Hematopoietic multipotent progenitor cell (in vitro differentiated cells): ENCODE measurements at regions not wholly inside any gene's neighbourhood (a gene's known extent, or its start where the extent isn't known, plus 50 kb on each side); places are given as distances from the start of the nearest gene placed in this dataset. TPM values are rescaled to one million over a fixed set of nuclear protein-coding genes. Genes with fewer than 3 reads are reported as not detected.
"Not testable (repeated sequence)": the region's sequence is repeated elsewhere in the genome, so short reads cannot be mapped to it uniquely, and the experiment has no call there.

Source experiments
- DNase-seq, 3 donors: peaks; one replicate each; pipeline ENCODE4 v3.0.0-alpha.2; 2011 to 2015; ENCODE audit warnings: low read depth in 2 of 3, low spot score in 2 of 3
- small RNA-seq: library from RNA; depleted of rRNA; stranded (forward); fragments of <200 nt; gene quantifications from one replicate; pipeline ENCODE3, GENCODE V24; 2012

DNA sequence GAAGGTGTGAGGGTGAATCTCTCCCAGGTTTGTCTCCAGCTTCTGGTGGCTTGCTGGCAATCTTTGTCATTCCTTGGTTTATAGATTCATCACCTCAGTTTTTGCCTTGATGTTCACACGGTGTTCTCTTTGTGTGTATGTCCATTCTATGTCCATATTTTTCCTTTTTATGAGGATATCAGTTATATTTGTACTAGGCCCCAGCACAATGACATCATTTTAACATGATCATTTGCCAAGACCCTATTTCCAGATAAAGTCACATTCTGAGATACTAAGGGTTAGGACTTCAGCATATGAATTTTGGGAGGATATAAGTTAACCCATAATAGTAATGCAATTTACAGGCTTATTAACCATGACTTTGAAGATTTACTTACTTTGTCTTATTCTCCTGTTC, 649.0 kb downstream of the CPS1 start:
- no peak for DNase-seq

DNA sequence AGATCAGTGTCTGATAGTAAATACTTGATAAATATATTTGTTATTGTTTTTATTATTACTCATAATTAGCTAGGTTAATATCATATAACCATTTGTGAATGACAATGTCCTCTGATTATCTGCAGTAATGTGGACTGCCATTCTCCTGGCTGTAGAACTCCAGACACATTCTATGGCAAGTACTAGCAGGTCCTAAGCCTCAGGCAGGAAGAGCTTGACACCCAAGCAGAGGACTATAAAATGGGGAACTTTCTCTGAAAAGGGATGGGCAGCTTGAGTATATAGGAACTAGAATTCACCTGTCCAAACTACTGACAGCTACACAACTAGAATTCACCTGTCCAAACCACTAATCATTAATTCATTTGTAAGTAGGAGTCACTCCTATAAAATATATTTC, 649.4 kb downstream of the CPS1 start:
- DNase-seq = no peak

DNA sequence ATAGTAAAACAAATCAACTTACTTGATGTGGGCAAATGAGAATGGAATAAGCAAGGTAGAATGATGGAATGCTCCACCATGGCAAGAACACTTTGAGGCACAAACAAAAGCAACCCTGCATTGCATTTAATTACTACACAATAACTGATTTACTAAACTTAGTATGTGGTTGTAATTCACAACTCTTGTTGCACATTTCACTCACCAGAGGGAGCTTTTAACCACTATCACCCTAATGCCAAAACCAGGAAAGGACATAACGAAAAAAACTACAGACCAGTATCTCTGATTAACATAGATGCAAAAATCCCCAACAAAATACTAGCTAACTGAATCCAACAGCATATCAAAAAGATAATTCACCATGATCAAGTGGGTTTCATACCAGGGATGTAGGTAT, 659.8 kb downstream of the CPS1 start:
- no peak for DNase-seq

DNA sequence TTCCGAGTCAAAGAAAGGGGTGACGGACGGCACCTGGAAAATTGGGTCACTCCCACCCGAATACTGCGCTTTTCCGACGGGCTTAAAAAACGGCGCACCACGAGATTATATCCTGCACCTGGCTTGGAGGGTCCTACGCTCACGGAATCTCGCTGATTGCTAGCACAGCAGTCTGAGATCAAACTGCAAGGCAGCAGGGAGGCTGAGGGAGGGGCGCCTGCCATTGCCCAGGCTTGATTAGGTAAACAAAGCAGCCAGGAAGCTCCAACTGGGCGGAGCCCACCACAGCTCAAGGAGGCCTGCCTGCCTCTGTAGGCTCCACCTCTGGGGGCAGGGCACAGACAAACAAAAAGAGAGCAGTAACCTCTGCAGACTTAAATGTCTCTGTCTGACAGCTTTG, 663.1 kb downstream of the CPS1 start:
- not testable (repeated sequence) for DNase-seq

DNA sequence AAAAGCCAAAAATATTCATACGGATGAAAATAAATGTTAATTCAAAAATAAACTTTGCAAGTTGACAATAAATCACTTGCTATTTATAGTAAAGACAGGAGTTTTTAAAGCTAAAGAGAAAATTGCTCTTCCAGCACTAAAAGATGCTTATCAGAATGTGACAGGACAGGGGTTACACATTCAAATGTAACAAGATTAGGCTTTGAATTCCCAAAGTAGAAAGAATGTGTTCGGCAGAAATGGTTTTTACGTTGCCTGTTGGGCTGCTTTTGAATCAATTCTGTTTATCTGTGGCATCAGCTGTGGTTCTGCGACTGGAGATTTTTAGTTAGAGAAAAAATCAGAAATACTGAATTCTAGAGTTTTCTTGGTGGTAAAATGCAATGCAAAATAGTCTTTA, 669.4 kb downstream of the CPS1 start:
- DNase-seq = no peak

DNA sequence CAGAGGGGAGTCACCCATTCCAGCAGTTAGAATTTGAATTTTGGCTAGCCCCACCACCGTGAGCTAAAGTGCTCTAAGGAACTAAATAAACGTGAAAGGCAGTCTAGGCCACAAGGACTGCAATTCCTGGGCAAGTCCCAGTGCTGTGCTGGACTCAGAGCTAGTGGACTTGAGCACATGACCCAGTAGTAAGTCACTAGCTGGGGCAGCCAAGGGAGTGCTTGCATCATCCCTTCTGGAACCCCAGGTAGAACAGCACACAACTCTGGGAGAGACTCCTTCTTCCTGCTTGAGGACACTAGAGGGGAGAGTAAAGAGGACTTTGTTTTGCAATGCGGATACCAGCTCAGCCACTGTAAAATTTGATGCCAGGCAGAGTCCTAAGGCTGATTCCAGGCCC, 672.2 kb downstream of the CPS1 start:
- DNase-seq = no peak

DNA sequence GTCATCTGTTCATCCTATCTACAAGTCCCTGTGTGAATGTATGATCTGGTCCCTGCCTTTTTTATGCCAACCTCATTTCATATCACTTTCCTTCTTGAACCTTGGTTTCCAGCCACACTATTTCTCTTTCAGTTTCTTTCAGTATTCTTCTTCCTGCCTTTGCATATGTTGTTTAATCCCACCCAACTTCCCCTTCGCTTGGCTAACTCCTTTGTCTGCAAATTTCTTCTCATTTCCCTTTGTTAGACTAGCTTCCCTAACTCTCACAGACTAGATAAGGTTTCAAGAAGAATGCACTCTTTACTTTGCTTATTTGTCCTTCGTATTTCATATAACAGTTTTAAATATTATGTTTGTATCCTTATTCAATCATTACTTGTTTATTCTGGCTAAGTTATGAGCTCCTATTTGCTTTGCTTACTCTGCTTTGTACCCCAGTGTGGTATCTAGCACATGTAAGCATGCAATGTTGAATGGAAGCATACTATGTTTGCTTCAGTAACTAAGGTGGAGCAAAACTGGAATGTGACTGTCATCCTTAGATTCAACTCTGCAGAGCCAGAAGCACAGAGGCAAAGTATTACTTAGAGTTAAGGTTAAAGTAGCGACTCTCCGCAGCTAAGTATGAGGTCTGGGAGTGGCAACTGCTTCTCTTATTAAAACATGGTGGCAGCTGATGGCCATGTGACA, 681.3 kb downstream of the CPS1 start:
- DNase-seq = no peak

DNA sequence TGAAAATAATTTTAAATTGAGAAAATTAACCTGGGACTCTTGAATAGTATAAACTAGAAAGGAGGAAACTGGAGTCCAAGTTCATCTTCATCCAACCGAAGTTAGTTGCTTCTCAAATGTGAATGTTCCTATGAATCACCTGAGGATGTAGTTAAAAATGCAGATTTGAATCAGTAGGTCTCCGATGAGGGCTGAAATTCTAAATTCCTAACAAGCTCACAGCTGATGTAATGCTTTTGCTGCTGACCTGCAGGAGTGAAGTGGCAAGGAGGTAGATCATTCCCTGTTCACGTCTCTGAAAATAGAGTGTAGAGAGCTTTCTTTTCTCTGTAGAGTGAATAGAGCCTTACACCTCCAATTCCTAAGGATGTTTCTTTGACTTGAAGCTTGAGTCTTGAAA, 685.5 kb downstream of the CPS1 start:
- DNase-seq = no peak

DNA sequence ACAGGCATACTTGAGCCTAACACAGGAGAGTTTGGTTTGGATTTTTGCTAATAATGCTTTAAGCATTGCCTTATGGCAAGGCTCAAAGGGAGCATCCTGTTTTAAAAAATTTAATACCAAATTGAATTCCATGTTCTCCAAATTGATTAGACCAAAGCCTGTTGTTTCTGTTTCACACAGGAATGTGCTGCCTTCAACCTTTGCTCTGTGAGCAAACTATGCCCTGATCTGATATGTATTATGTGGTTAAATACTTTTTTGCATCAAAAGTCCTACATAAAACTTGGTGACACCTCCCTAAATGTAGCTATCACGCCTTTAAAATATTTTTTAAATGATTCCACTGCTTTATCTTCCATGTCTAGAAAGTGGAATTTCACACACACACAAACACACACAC, 691.4 kb downstream of the CPS1 start:
- no peak for DNase-seq

DNA sequence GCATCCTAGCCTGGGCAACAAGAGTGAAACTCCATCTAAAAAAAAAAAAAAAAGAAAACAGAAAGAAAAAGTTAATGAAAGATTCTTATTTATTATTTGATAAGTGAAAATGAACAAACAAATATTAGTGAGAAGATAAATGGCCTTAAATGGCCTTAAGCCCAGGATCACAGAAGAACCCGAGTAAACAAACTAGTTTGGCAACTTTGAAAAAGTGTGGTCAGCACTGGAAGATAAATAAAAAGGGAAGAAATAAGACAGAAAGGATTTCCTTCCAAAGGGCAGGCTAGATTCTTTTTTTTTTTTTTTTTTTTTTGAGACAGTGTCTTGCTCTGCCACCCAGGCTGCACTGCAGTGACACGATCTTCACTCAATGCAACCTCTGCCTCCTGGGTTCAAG, 692.4 kb downstream of the CPS1 start:
- DNase-seq = no peak

DNA sequence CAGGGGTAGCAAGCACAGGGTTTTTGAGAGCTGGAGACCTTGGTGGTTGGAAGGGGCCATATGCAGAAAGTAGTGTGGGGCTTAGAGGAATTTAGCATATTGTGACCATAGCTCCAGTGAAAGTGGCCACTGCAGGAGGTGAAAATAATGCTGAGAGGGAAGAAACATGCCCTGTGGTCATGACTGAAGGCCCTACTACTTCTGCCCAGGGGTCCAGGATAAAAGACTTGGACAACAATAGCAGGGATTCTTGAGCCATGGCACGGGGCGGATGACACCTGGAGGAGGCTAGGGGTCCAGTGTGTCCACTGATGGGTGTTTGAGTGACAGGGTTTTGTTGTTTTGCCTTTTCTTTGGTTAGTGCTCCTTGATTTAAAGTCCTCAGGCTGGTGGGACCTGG, 694.6 kb downstream of the CPS1 start:
- DNase-seq = no peak

DNA sequence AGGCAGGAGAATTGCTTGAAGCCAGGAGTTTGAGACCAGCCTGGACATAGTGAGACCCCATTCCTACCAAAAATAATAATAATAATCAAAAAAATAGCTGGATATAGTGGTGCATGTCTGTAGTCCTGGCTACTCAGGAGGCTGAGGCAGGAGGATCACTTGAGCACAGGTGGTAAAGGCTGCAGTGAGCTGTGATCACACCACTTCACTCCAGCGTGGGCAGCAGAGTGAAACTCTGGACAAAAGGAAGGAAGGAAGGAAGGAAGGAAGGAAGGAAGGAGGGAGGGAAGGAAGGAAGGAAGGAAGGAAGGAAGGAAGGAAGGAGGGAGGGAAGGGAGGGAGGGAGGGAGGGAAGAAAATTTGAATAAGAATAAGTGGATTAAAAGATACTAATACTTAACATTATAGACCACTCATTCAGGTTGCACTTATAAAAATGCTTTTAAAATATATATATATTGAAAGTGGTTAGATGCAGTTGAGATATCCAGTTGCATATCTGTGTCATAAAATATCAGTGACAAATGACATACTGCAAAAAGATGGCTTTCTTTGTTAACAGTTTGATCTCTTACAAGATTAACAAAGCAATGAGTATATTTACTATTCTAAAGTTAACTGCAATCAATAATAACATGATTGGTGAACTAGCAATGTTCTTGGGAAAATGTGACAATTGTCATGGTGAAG, 702.4 kb downstream of the CPS1 start:
- DNase-seq = no peak

DNA sequence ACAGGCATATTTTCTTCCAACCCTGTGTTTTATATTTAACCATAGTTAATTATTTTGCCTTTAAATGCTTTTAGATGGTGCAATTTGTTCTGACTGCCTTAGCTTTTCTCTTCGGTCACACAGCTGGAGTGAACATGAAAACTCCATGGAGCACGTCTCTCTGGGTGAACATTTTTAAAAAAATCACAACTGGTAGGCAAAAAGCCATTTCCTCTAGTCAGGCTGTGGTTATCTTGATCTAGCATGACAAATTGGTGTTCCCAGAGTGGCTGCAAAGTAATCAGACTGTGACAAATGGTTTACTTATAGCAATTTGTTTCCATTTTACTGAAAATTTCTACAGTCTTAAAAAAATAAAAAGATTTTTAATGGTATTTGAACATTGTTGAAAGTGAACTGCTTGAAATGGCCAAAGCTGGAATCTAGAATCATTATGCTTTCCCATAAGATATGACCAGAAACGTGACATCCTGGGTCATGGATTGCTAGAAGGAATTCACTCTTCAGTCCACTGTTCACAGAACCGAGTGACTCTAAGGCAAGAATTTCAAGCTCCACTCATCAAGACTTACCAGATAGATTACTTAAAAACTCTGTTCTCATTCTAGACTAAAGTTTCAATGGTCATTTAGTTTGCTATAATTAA, 703.6 kb downstream of the CPS1 start:
- DNase-seq = no peak

DNA sequence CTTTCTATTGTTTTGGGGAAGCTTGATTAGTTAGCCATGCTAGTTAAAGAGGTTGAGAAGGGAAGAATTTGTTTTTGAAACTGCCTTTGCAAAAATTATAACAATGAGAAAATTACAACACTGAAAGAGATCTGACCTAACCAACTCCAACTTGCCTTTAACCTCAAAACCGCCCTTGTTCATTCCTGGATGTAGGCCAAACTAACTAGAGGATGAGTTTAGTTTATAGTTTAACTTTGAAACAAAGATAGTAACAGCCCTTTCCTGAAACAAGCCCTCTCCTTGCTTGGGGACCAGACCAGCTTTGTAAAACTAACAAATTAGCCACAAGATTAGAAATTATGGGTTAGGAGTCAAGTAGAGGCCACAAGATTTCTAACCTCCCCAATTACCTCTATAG, 713.9 kb downstream of the CPS1 start:
- DNase-seq = no peak

DNA sequence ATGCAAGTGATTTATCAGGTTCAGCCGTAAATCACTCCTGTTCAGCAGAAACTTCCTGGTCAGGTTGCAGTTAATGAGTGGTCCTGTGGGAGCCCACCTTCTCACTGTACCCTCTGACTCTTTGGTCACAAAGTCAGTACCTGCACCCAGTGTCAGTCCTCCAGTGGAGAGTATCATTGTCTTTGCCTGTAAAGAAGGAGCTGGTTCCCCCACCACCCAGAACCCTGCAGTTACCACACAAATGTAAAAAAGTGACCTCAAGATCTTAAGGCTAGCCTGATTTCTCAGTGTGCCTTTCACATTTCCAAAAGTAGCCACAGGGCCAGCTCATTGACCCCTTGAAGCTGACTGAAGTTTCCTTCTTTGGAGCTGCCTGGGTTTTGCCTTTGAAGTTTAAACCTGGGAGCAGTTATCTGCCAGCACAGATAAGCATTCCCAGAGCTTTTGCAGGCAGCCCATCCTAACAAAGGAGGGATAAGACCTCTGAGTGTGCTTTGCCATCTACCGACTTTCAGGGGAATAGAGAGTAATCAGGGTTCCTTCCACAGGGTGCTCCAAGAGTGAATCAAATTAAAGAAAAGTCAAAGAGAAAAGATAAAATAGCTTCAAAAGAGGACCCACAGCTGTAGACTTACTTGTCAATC, 725.2 kb downstream of the CPS1 start:
- DNase-seq = no peak

DNA sequence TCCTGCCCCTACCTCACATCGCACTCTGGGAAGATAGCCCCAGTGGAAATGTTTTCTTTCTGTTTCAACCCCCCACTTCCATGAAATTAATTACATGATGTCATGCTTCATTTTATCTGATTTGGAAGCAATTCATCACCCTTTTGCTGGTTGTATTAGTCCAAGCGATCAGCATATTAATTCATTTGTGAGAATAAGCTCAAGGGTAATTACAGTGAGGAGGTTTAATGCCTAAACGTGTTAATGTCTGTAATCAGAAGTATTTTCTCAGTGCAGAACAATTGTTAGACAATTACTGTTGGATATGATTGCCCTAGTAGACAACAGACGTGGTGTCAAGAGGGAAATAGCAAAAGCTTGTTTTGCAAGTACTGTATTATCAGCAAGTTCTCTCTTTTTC, 746.3 kb downstream of the CPS1 start:
- no peak for DNase-seq

DNA sequence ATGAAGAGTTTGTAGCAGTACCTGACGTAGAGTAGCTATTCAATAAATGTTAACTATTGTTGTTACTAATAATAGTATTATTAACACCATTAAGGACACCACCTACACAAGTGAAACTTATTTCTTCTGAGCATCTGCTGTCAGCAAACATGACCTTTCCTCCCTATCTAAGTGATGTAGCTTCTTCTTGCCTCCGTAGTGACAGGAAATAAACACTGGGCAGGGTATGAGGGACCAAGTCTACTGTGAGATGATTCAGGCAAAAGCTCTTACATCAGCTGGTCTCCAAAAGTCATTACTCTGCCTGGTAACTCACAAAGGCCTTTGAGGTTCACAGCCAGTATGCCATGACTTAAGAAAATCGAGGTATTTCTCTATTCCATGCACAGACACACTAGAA, 750.5 kb downstream of the CPS1 start:
- DNase-seq = no peak

Small RNA genes in the stretch of these regions (small RNA-seq; reads per million reads assigned to genes)
- not detected for gene AC013404.1
